GM06990 (cell line): ENCODE measurements at regions not wholly inside any gene's neighbourhood (a gene's known extent, or its start where the extent isn't known, plus 50 kb on each side); places are given as distances from the start of the nearest gene placed in this dataset.
"Not testable (repeated sequence)": the region's sequence is repeated elsewhere in the genome, so short reads cannot be mapped to it uniquely, and the experiment has no call there.

Experiments used
- DNase-seq: peaks from one replicate; pipeline ENCODE4 v3.0.0-alpha.2; 2011; ENCODE audit not compliant: insufficient read length; ENCODE audit errors: extremely low read depth
- H3K27me3 ChIP-seq: replicated peaks from 2 replicates; pipeline ENCODE4 v1.6.0; 2011; ENCODE audit warnings: low read length; ENCODE audit not compliant: control insufficient read depth, insufficient read depth
- H3K36me3 ChIP-seq: 2 replicates; pipeline ENCODE4 v1.5.1; 2011; ENCODE audit warnings: low read length; ENCODE audit not compliant: control insufficient read depth, insufficient read depth
- H3K4me3 ChIP-seq: replicated peaks from 2 replicates; pipeline ENCODE4 v1.5.1; 2011; ENCODE audit warnings: low read depth, mild to moderate bottlenecking, control low read depth, low read length
- CTCF ChIP-seq: IDR thresholded peaks from 2 replicates; pipeline ENCODE4 v1.5.1; 2011; ENCODE audit warnings: low read length, control low read depth, mild to moderate bottlenecking, inconsistent platforms; ENCODE audit not compliant: insufficient read depth, poor library complexity, severe bottlenecking

- TF ChIP-seq CTCF, result no peak
- no peak for DNase-seq
These were observed 196.4 kb upstream of the KIF2B start for GRCh38 chr17:53626286-53626685.

GRCh38 chr17:53619025-53619424 is 203.7 kb upstream of the KIF2B start:
- no peak overlapping the region for H3K4me3 ChIP-seq
- no peaks in the 10 kb centered on the region for H3K27me3 ChIP-seq
- DNase-seq, result no peak
- TF ChIP-seq CTCF, result no peak
- H3K36me3 ChIP-seq, result no peaks in the 10 kb centered on the region

More at GRCh38 chr17:53626286-53626685, 196.4 kb upstream of the KIF2B start:
- Histone ChIP-seq H3K27me3 (no peaks in the 10 kb centered on the region), H3K4me3 (no peak overlapping the region), H3K36me3 (no peaks in the 10 kb centered on the region)

- not testable (repeated sequence) for H3K27me3 ChIP-seq, DNase-seq, H3K4me3 ChIP-seq, H3K36me3 ChIP-seq
These were observed 214.5 kb upstream of the KIF2B start for GRCh38 chr17:53608208-53608607.

- no peak overlapping the region for H3K4me3 ChIP-seq
- no peak for TF ChIP-seq CTCF
- DNase-seq, result no peak
- no peaks in the 10 kb centered on the region for H3K36me3 ChIP-seq
- H3K27me3 ChIP-seq, result no peaks in the 10 kb centered on the region
These were observed 215.3 kb upstream of the KIF2B start for GRCh38 chr17:53607475-53607874.

- Histone ChIP-seq H3K36me3 (no peaks in the 10 kb centered on the region), H3K4me3 (no peak overlapping the region), H3K27me3 (no peaks in the 10 kb centered on the region)
- no peak for DNase-seq
- no peak for TF ChIP-seq CTCF
These were observed 234.4 kb upstream of the KIF2B start for GRCh38 chr17:53588317-53588716.

GRCh38 chr17:53574038-53574437 is 248.7 kb upstream of the KIF2B start:
- no peak for DNase-seq

More at GRCh38 chr17:53574038-53574437, 248.7 kb upstream of the KIF2B start:
- TF ChIP-seq CTCF, result no peak
- Histone ChIP-seq H3K4me3 (no peak overlapping the region), H3K27me3 (no peaks in the 10 kb centered on the region), H3K36me3 (no peaks in the 10 kb centered on the region)
